Esophagus squamous epithelium (tissue), 5 donors: ENCODE measurements at regions not wholly inside any gene's neighbourhood (a gene's known extent, or its start where the extent isn't known, plus 50 kb on each side); places are given as distances from the start of the nearest gene placed in this dataset.

Experiments
- DNase-seq: peaks from one replicate; lab custom pipeline; 2025; lab: John Stamatoyannopoulos, UW
- H3K27ac ChIP-seq, 4 donors: fragments of 200-600 bp; sonication (generic); one replicate each; pipeline ENCODE4 v1.5.1; 2016 to 2019; ENCODE audit warnings: mild to moderate bottlenecking in 1 of 4
- H3K27me3 ChIP-seq, 4 donors: fragments of 200-600 bp; sonication (generic); 1 replicate in 3 of 4; 2 replicates in 1 of 4; pipeline versions ENCODE4 v1.5.1 to v1.6.0; 2017 to 2021; ENCODE audit warnings: antibody characterized with exemption in 1 of 4
- H3K36me3 ChIP-seq, 3 donors: fragments of 200-600 bp; sonication (generic); one replicate each; pipeline ENCODE4 v1.5.1; 2016 to 2019
- H3K4me1 ChIP-seq, 3 donors: fragments of 200-600 bp; sonication (generic); one replicate each; pipeline ENCODE4 v1.5.1; 2017 to 2019
- H3K4me3 ChIP-seq, 4 donors: fragments of 200-600 bp; sonication (generic); 1 replicate in 3 of 4; 2 replicates in 1 of 4; pipeline ENCODE4 v1.5.1; 2016 to 2019; ENCODE audit warnings: mild to moderate bottlenecking in 2 of 4, moderate library complexity in 1 of 4
- H3K9me3 ChIP-seq, 3 donors: fragments of 200-600 bp; sonication (generic); one replicate each; pipeline ENCODE4 v1.5.1; 2016 to 2019
- POLR2A ChIP-seq, 4 donors: fragments of 450-650 bp; IDR thresholded peaks; one replicate each; pipeline ENCODE4 v1.6.1; 2017; ENCODE audit warnings: antibody characterized with exemption in 4 of 4, mild to moderate bottlenecking in 4 of 4, moderate library complexity in 3 of 4
- WGBS, 2 donors: methylation state at CpG; one replicate each; pipeline ENCODE4 v1.1.5; 2018; 5-methylcytosine and 5-hydroxymethylcytosine counted together
- intact Hi-C: fragments of 100-400 bp; cut with DNase I; formaldehyde crosslinking; loops from one replicate; pipeline ENCODE4 v1.15.0; 2022
- TF ChIP-seq, protein P1 (sequence below), 6 experiments: fragments of 450-650 bp in 4 of 6; fragments of 200-600 bp in 2 of 6; sonication (generic) in 2 of 6; IDR thresholded peaks; one replicate each; pipeline ENCODE4 v1.5.1; 2016 to 2019; ENCODE audit warnings: antibody characterized with exemption in 6 of 6, mild to moderate bottlenecking in 4 of 6, moderate library complexity in 4 of 6
- donor health status: DM: yes; HTN: yes; CAD: no.

DNA sequence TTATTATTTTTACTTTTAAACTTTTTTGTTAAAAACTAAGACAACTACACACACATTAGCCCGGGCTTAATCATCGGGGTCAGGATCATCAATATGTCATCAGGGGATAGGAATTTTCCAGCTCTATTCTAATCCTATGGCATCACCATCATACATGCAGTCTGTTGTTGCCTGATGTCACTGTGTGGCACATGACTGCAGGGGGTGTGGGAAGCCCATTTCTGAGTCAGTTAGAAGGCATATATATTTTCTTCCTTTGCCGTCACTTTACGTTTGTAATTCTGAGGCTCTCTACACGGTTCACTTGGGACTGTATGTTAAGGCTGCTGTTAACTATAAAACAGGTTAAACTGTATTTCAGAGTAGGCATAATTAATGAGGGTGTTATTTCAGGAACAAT is 144.4 kb upstream of the ITGA6 start:
- no peak for TF ChIP-seq POLR2A (IDR thresholded peaks at IDR 0.05)
- TF ChIP-seq, protein P1, sequence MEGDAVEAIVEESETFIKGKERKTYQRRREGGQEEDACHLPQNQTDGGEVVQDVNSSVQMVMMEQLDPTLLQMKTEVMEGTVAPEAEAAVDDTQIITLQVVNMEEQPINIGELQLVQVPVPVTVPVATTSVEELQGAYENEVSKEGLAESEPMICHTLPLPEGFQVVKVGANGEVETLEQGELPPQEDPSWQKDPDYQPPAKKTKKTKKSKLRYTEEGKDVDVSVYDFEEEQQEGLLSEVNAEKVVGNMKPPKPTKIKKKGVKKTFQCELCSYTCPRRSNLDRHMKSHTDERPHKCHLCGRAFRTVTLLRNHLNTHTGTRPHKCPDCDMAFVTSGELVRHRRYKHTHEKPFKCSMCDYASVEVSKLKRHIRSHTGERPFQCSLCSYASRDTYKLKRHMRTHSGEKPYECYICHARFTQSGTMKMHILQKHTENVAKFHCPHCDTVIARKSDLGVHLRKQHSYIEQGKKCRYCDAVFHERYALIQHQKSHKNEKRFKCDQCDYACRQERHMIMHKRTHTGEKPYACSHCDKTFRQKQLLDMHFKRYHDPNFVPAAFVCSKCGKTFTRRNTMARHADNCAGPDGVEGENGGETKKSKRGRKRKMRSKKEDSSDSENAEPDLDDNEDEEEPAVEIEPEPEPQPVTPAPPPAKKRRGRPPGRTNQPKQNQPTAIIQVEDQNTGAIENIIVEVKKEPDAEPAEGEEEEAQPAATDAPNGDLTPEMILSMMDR (IDR thresholded peaks at IDR 0.05), result no peak
- intact Hi-C loops, result no loop called here
- Histone ChIP-seq H3K36me3 (no peaks in the 10 kb centered on the region), H3K4me3 (no peak overlapping the region), H3K27ac (no peak overlapping the region), H3K9me3 (no peaks in the 10 kb centered on the region), H3K27me3 (no peaks in the 10 kb centered on the region), H3K4me1 (peaks cover 0 to 26% (median 6%) of the 10 kb centered on the region in 3 donors)
- 78 to 83% methylated on average over 5 of the region's 5 CpGs for WGBS, 2 donors
- no peak for DNase-seq

DNA sequence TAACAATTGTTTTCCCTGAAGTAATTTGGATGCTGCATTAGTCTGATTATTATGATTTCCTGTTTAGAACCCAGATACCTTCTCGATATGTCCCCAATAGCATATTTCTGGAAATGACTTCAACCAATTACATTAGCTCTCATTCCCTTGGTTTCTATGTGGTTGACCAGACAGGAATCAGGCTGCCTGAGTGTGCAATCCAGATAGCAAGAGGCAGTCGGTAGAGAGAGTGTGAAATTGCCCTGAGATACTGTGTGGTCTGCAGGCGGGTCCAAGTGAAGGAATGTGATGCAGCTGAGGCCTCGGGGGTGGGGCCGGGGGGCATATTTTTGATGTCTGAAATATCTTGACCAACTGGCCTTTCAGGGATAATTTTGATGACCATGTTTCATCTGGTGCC is 143.9 kb upstream of the ITGA6 start:
- no peak overlapping the region for H3K27ac ChIP-seq
- no peak for DNase-seq
- H3K4me3 ChIP-seq, result no peak overlapping the region
- H3K27me3 ChIP-seq, result no peaks in the 10 kb centered on the region
- no peak for TF ChIP-seq POLR2A (IDR thresholded peaks at IDR 0.05)
- TF ChIP-seq, protein P1 (IDR thresholded peaks at IDR 0.05), result no peak
- WGBS, 2 donors, result 72 to 78% methylated on average over 4 to 5 of the region's 5 CpGs
- peaks cover 0 to 26% (median 6%) of the 10 kb centered on the region in 3 donors for H3K4me1 ChIP-seq
- H3K36me3 ChIP-seq, result no peaks in the 10 kb centered on the region
- intact Hi-C loops, result no loop called here
- H3K9me3 ChIP-seq, result no peaks in the 10 kb centered on the region

DNA sequence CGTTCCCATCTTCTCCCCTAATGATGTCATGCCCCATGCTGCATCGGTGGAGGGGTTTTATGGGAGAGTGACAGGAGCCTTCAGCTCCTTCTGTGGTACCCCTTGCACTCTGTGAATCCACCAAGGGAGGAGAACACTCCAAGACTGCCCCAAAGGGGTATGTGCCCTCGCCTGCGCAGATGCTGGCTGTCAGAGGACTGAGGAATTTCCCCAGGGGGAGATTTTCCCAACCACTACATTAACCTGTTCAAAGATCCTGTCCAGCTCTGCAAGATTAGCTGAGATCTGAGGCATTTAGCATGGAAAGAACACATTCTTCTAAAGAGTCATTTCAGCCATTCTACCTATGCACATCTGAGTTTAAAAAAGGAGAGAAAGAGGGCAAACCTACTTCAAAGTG is 143.2 kb upstream of the ITGA6 start:
- no peak overlapping the region for H3K27ac ChIP-seq
- no peak for TF ChIP-seq POLR2A (IDR thresholded peaks at IDR 0.05)
- TF ChIP-seq, protein P1 (IDR thresholded peaks at IDR 0.05), result no peak
- no peaks in the 10 kb centered on the region for H3K36me3 ChIP-seq
- no peaks in the 10 kb centered on the region for H3K27me3 ChIP-seq
- H3K4me1 ChIP-seq, result peaks cover 0 to 26% (median 6%) of the 10 kb centered on the region in 3 donors
- intact Hi-C loops, result no loop called here
- no peaks in the 10 kb centered on the region for H3K9me3 ChIP-seq
- DNase-seq, result no peak
- 83 to 92% methylated on average over 3 to 4 of the region's 4 CpGs for WGBS, 2 donors
- H3K4me3 ChIP-seq, result no peak overlapping the region

DNA sequence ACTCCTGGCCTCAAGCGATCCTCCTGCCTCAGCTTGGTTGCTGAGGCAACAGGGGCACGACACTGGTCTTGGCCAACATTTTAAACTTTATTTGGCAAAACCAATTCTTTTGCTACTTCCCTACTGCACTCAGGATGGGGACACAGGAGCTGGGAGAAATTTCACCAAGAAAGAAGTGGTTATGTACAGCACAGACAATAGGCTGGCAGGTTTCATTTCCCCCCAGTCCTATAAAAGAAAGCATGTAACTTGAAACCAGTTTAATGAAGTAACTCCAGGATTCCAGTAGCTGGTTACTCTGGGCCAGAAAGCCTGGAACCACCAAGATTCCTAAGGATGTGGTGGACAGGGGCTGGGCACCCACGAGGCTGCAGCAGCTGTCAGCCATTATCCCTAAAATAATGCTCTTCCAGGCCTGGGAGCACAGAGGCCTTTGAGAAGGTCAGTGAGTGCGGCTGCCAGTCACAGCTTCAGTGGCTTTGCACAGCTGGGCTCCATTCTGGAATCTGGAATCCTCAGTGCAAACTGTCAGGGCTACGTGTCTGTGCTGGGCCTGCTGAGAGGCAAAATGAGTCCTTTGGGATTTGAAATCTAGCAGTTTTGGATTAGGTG is 142.3 kb upstream of the ITGA6 start:
- Histone ChIP-seq H3K27ac (peak overlapping the region in 3 of 4 donors; percentile 29 to 50 (median 34)), H3K27me3 (no peaks in the 10 kb centered on the region), H3K9me3 (no peaks in the 10 kb centered on the region), H3K36me3 (no peaks in the 10 kb centered on the region), H3K4me1 (peaks cover 0 to 26% (median 6%) of the 10 kb centered on the region in 3 donors), H3K4me3 (no peak overlapping the region)
- intact Hi-C loops, result no loop called here
- TF ChIP-seq, protein P1 (IDR thresholded peaks at IDR 0.05), result no peak
- TF ChIP-seq POLR2A (IDR thresholded peaks at IDR 0.05), result no peak
- WGBS, 2 donors, result 29 to 50% methylated on average over 3 to 5 of the region's 5 CpGs
- no peak for DNase-seq

DNA sequence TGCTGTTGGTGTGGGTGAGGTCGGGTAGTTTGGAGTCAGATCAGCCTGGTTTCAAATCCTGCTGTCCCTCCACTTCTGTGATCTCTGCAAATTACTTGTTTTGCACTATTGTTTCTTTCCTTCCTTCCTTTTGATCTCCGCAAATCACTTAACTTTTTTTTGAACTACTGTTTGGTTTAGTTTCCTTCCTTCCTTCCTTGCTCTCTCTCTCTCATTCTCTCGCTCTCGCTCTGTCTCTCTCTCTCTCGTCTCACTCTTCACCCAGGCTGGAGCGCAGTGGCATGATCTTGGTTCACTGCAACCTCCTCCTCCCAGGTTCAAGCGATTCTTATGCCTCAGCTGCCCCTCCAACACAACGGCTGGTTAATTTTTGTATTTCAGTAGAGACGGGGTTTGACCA is 141.6 kb upstream of the ITGA6 start:
- Histone ChIP-seq H3K27ac (peak overlapping the region in 3 of 4 donors; percentile 29 to 50 (median 34)), H3K36me3 (no peaks in the 10 kb centered on the region), H3K27me3 (no peaks in the 10 kb centered on the region), H3K9me3 (no peaks in the 10 kb centered on the region), H3K4me3 (no peak overlapping the region), H3K4me1 (peaks cover 0 to 26% (median 6%) of the 10 kb centered on the region in 3 donors)
- TF ChIP-seq, protein P1 (IDR thresholded peaks at IDR 0.05), result no peak
- no peak for TF ChIP-seq POLR2A (IDR thresholded peaks at IDR 0.05)
- WGBS, 2 donors, result 64 to 78% methylated on average over 9 of the region's 9 CpGs
- intact Hi-C loops, result no loop called here
- no peak for DNase-seq
